HG03025 (cell line): ENCODE measurements at regions not wholly inside any gene's neighbourhood (a gene's known extent, or its start where the extent isn't known, plus 50 kb on each side); places are given as distances from the start of the nearest gene placed in this dataset.

ENCODE experiments used
- ATAC-seq: cut with Tn5 transposase; IDR thresholded peaks from one replicate; pipeline ENCODE4 v1.9.1; 2021; ENCODE audit warnings: mild to moderate bottlenecking, moderate library complexity; ENCODE audit not compliant: unreplicated experiment, low FRiP score

- no peak for ATAC-seq
These were observed 55.1 kb downstream of the KIF4B start for GRCh38 chr5:155068616-155069100.

GRCh38 chr5:155069961-155070360, 56.4 kb downstream of the KIF4B start:
- no peak for ATAC-seq

DNA sequence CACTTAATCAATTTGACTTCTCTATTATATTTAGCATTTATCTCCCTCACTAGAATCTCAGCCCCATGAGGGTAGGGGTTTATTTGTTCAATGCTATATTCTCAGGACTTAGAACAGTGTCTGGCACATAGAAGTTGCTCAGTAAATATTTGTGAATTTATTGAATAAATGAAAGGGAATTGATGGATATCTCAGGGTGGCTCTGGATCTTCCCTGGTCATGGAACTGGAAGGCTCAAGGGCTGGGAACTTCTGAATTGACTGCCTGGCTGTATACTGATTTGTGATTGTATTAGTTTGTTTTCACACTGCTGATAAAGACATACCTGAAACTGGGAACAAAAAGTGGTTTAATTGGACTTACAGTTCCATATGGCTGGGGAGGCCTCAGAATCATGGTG, 57.2 kb downstream of the KIF4B start:
- ATAC-seq = no peak

DNA sequence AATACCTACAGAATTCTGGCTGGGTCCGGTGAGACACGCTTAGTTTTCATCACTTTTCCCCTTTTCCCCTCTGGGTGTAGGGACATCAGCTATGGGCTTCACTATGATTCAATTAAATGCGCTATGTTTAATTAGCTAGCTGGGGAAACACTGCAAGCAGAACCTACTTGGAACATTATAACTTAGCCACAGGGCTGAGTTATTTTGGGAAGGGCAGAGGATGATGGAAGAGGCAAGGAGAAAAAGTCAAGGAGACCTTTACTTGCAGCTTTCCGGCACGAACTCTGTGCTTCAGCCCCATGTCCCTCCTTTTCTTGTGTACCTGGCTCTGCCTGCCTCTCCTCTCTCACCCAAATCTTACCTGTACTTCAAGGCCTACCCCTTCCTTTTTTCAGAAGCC, 62.8 kb downstream of the KIF4B start:
- no peak for ATAC-seq

GRCh38 chr5:155079698-155080097, 66.1 kb downstream of the KIF4B start:
- ATAC-seq = no peak

- no peak for ATAC-seq
These were observed 67.2 kb downstream of the KIF4B start for GRCh38 chr5:155080721-155081120.

GRCh38 chr5:155081618-155082017, 68.1 kb downstream of the KIF4B start:
- no peak for ATAC-seq

DNA sequence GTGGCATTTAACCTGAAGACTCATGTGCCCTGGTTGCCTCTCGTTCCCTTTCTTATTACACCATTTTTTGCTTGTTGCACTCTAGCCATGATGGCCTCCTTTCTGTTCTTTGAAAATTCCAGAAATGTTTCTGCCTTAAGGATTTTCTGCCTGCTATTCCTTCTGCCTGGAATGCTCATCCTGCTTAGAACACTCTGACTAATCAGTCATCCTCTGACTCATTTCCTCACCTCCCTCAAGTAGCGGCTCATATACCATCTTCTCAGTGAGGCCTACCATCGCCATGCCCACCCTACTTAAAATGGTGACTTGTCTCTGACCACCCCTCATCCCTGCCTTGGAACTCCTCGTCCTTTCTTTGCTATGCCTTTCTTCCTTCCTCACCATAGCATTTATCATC, 68.8 kb downstream of the KIF4B start:
- no peak for ATAC-seq

DNA sequence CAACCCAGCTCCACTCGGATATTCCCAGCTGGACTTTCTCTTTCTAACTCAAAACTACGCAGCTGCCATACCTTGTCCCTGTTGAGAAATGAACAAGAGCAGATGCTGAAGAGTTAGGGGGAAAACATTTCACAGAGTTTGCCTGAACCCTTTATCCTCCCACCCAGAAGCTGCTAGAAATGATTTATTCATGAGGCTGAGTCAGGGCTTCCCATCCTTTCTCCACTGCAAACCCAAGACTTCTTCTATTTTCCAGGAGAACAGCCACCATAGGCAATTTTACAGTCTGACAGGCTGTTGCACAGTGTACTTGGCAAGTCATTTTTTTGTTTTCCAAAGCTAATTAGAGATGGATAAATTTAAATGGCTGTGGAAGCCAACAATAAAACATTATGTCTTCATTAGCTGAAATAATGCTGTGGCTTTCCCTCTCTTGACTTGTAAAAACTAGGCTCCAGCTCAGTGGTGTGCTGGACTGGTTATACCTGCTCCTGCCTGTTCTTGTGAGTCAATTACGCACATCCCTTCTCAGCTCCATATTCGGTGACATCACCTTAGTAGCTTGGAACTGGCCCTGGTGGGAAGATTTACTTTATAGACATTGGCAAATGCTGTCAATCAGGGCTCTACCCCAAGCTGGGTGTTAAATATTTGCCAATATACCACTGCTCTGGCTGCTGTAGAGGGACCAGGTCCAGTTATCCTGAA, 71.9 kb downstream of the KIF4B start:
- no peak for ATAC-seq

- ATAC-seq = no peak
These were observed 73.5 kb downstream of the KIF4B start for GRCh38 chr5:155087036-155087435.

GRCh38 chr5:155088811-155089210, 75.3 kb downstream of the KIF4B start:
- ATAC-seq = no peak

- no peak for ATAC-seq
These were observed 76.1 kb downstream of the KIF4B start for GRCh38 chr5:155089643-155090042.

DNA sequence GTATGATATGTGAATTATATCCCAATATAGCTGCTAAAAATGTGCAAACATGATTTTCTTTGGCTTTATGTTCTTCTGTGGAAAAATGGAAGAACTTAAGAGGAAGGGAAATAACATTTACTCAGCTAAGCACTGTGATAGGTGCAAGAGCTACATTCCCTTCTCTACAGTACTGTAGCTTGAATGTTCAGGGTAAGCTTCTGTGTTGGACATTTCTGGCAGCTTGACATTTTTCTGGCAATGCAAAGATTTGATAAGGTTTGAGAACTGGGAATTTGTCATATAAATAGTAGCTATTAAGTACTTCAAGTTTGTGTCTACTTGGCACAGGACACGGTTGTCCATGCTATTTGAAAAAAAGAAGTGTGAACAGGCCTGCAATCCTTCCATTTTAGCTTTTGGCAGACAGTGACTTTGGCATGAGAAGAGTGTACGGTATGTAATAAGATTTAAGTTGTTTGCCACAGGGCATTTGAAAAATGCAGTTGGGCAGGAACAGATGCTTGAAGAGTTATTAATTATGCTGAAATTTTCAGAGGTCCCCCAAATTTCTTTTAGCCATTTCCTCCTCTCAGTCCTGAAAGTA, 77.6 kb downstream of the KIF4B start:
- no peak for ATAC-seq

- ATAC-seq = no peak
These were observed 78.5 kb downstream of the KIF4B start for GRCh38 chr5:155091768-155092717.

- no peak for ATAC-seq
These were observed 80.9 kb downstream of the KIF4B start for GRCh38 chr5:155094455-155094854.

GRCh38 chr5:155097995-155098394, 84.4 kb downstream of the KIF4B start:
- ATAC-seq = no peak

DNA sequence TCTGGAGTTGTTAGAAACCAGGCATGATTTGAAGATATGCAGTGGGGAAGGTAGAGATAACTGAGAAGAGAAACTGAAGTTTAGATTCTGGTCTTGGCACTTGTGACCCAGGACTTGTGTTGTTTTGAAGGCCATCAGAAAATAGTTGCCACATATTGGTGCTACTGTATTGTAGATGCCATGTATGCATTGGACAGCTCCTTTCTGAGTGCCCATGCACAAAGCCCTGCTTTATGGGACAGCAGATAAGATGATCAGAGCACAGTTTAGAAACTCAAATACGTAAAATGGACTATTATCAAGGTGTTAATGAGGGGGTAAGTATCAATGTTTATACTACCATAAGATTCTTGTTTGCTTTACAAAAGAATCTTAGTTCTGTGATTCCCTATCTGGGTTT, 84.9 kb downstream of the KIF4B start:
- no peak for ATAC-seq

DNA sequence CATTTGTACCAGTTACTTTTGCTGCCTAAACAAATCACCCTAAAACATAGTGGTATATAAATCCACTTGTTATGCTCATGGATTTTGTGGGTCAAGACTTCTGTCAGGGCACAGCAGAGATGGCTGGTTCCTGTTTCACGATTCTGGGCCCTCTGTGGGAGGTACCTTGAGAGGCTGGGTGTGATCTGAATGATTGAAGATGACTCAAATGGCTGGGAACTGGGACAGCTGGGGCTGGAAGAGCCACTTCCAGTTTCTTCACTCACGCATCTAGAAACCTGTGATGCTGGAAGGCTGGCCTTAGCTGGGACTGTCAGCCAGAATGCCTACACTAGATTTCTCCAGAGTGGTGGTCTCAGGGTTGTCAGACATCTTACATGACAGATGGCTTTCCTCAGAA, 88.1 kb downstream of the KIF4B start:
- ATAC-seq = no peak

DNA sequence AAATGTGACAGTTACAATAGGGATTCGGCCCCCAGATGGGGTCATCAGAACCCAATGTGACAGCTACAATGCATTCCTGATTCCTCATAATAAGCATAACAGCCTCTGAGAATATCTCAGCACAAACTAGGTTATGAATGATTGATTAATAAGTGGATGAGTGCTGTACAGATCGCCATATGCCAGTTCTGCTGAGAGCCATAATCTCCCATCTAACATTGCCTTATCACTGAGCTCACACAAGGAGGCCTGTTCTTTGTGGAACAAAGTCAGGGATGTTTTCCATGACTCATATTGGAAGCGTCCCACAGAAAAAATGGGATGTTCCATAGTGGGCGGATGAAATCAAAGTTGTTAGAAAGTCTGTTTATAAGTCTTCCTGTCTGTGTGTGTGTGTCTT, 89.6 kb downstream of the KIF4B start:
- no peak for ATAC-seq

DNA sequence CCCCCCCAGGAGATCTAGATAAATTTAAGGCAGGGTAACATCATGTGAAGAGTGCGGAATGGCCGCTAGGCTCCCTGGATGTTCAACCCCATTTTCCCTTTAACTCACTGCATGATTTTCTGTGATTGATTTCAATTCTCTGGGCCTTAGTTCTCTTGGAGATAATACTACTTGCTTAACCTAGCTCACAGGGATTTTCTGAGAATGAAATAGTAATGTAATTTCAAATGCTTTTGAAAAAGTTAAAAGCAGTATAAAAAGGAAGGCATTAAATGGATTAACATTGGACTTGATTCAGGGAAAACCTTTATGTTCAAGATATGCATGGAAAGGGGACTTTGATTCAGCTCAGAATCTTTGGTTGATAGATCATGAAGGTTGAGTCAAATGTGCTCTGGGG, 90.9 kb downstream of the KIF4B start:
- no peak for ATAC-seq

- ATAC-seq = no peak
These were observed 92.7 kb downstream of the KIF4B start for GRCh38 chr5:155106221-155106620.
